ENCODE measurements at regions not wholly inside any gene's neighbourhood (a gene's known extent, or its start where the extent isn't known, plus 50 kb on each side); places are given as distances from the start of the nearest gene placed in this dataset.

DNA sequence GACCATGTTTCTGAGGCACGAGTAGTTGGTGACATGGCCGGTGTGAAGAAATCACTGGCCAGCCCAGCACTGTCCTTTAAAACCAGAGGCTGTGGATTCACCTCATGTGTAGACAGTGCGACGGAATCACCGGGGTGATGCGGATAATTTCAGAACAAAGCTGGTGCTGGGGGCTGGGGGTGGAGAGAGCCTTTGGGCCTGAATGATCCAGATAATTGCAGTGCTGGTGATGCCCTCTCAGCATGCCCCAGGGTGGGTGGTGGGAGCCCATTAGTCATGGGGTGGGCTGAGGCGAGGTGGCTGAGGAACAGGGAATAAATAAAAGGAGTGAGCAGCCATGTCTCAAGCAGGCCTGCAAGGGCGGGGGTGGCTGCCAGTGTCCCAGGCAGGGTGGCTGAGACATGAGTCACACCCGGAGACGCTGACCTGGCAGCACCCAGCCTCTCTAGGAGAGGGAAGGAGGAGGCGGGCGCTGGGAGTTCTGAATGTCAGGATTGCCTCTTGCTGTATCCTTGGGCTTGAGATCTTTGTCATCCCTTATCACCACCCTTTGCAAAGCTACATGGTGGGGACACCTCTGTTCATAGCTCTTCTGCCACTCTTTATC, 61.1 kb upstream of the KCNK12 start:
- no peak overlapping the region for H2AFZ ChIP-seq (ENCODE audit: low read length)
- H3K27me3 ChIP-seq (ENCODE audit: control insufficient read depth, insufficient read depth, low read length), result peaks cover 8% of the 10 kb centered on the region
- H3K4me2 ChIP-seq (ENCODE audit: extremely low read depth, insufficient read depth, low read length), result no peak overlapping the region
- DNase-seq (ENCODE audit: low read depth in 2 of 2), result peak; percentile 44 to 85
- H4K20me1 ChIP-seq (ENCODE audit: control insufficient read depth, extremely low read depth, insufficient read depth, low read length), result no peaks in the 10 kb centered on the region
- no peak overlapping the region for H3K4me3 ChIP-seq (replicated peaks in 1 of 4; ENCODE audit: control extremely low read depth in 1 of 4, insufficient read depth in 1 of 4, low read depth in 3 of 4, low read length in 4 of 4)
- H3K36me3 ChIP-seq (ENCODE audit: control insufficient read depth, insufficient read depth, low read length), result no peaks in the 10 kb centered on the region
- no peaks in the 10 kb centered on the region for H3K79me2 ChIP-seq (ENCODE audit: control insufficient read depth, insufficient read depth, low read length)
- no peaks in the 10 kb centered on the region for H3K4me1 ChIP-seq (ENCODE audit: control insufficient read depth, extremely low read depth, insufficient read depth, low read length)
- TF ChIP-seq EZH2 (IDR thresholded peaks at IDR 0.05; ENCODE audit: low read length, missing control alignments) (no peak), CTCF (conservative IDR thresholded peaks at IDR 0.05 in 1 of 2, IDR thresholded peaks at IDR 0.05 in 1 of 2; ENCODE audit: low read depth in 1 of 2, low read length in 2 of 2) (no peak)
- no peaks in the 10 kb centered on the region for H3K9me3 ChIP-seq (ENCODE audit: control insufficient read depth, insufficient read depth, low read depth, low read length)
- no peak overlapping the region for H3K27ac ChIP-seq (ENCODE audit: insufficient read depth, low read length)
- no peak overlapping the region for H3K9ac ChIP-seq (ENCODE audit: insufficient read depth, low read length)

- Histone ChIP-seq H2AFZ (ENCODE audit: low read length) (no peak overlapping the region), H3K9ac (ENCODE audit: insufficient read depth, low read length) (no peak overlapping the region)
These were observed 60.5 kb upstream of the KCNK12 start for GRCh38 chr2:47631306-47631705.

More at GRCh38 chr2:47631306-47631705, 60.5 kb upstream of the KCNK12 start:
- no peaks in the 10 kb centered on the region for H3K4me1 ChIP-seq (ENCODE audit: control insufficient read depth, extremely low read depth, insufficient read depth, low read length)
- H3K27ac ChIP-seq (ENCODE audit: insufficient read depth, low read length), result no peak overlapping the region
- H3K79me2 ChIP-seq (ENCODE audit: control insufficient read depth, insufficient read depth, low read length), result no peaks in the 10 kb centered on the region
- no peaks in the 10 kb centered on the region for H3K36me3 ChIP-seq (ENCODE audit: control insufficient read depth, insufficient read depth, low read length)
- TF ChIP-seq EZH2 (IDR thresholded peaks at IDR 0.05; ENCODE audit: low read length, missing control alignments) (no peak), CTCF (conservative IDR thresholded peaks at IDR 0.05 in 1 of 2, IDR thresholded peaks at IDR 0.05 in 1 of 2; ENCODE audit: low read depth in 1 of 2, low read length in 2 of 2) (no peak)
- H4K20me1 ChIP-seq (ENCODE audit: control insufficient read depth, extremely low read depth, insufficient read depth, low read length), result no peaks in the 10 kb centered on the region
- H3K27me3 ChIP-seq (ENCODE audit: control insufficient read depth, insufficient read depth, low read length), result peaks cover 4% of the 10 kb centered on the region
- no peak overlapping the region for H3K4me3 ChIP-seq (replicated peaks in 1 of 4; ENCODE audit: control extremely low read depth in 1 of 4, insufficient read depth in 1 of 4, low read depth in 3 of 4, low read length in 4 of 4)
- H3K9me3 ChIP-seq (ENCODE audit: control insufficient read depth, insufficient read depth, low read depth, low read length), result no peaks in the 10 kb centered on the region
- H3K4me2 ChIP-seq (ENCODE audit: extremely low read depth, insufficient read depth, low read length), result no peak overlapping the region
- no peak for DNase-seq (ENCODE audit: low read depth in 2 of 2)

All from fibroblast of lung (primary cell).